UCSD-AML1 (cell line): ENCODE measurements at regions not wholly inside any gene's neighbourhood (a gene's known extent, or its start where the extent isn't known, plus 50 kb on each side); places are given as distances from the start of the nearest gene placed in this dataset.
A peak's percentile ranks its signal among the peaks of the same experiment; 100 is the strongest.

Experiments used
- DNase-seq: peaks from one replicate; lab custom pipeline; 2025; ENCODE audit not compliant: unreplicated experiment; lab: John Stamatoyannopoulos, UW

DNA sequence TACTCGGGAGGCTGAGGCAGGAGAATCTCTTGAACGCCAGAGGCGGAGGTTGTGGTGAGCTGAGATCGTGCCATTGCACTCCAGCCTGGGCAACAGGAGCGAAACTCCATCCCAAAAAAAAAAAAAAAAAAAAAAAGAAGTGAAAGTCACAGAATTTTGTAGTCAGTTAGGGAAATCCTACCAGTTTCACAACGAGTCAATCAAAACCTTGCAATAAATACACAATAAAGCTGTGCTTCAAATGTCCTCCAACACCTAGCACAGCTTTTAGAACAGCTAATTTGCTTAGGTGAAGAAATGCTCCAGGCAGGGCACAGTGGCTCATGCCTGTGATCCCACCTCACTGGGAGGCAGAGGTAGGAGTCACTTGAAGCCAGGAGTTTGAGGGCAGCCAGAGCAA lies 112.8 kb upstream of the ATF7IP start:
- DNase-seq: no peak

DNA sequence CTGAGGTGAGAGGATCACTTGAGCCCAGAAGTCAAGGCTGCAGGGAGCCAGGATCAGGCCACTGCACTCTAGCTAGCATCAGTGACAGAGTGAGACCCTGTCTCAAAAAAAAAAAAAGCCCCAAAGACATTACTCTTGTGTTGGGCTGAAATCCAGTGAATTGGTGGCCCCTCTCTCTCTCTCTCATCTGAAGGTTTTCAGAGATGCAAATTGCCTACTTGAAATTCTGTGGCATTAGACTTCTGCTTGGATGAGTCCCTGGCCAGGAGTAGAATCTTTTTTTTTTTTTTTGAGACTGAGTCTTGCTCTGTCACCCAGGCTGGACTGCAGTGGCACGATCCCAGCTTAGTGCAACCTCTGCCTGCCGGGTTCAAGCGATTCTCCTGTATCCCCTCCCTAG lies 112.0 kb upstream of the ATF7IP start:
- DNase-seq: no peak

DNA sequence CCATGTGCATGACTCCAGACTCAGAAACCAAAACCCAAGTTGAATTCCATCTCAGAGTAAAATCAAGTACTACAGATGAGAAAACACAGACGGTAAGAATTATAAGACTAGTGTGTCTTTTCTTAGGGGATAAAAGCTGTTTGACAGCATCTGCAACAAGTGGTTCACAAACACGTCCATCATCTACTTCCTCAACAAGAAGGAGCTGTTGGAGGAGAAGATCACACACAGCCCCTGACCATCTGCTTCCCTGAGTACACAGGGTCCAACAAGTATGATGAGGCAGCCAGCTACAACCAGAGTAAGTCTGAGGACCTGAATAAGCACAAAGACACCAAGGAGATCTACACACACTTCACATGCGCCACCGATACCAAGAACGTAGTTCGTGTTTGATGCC lies 110.7 kb upstream of the ATF7IP start:
- DNase-seq: peak; percentile 19

DNA sequence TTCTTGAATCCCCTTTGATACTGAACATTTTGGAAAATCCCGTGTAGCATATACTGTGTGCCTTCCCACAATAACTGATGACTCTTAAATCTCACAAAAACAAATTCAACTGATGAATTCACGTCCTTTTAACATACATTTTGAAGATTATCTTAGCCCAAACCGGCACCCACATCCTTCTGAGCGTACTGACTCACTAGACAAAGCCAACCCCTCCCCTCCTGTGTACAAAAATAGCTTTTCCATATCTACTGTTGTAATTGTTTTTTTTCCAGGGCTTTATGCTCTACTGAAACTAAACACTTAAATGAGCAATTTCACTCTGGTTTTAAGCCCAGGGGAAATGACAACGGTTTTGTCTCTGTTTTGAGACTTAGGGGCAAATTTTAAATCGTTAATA lies 109.4 kb upstream of the ATF7IP start:
- DNase-seq: peak; percentile 16

DNA sequence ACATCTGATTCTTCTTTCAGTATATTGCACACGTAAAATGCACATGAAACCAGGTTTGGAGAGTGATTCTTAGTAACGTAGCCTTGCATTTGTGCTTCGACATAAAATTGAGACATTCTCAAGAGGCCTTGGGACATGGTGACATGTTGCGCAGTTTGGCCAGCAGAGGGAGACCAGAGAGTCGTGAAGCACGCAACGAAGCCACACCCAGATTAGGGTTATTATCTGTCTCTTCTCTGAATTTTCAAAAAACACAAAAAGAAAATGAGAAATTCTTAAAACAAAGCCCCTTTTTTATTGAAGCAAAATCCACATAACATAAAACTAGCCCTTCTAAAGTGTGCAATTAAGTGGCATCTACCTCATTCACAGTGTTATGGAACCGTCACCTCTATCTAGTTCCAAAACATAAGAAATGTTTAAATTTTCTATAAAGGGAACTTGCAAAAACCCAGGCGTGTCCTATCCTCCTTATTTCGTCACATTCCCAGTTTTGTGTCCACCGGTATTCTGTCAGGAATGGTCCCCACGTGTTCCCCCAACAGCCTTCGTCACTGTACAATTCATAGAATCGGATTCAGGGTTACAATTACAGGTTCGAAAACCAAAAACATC lies 108.8 kb upstream of the ATF7IP start:
- DNase-seq: peak; percentile 67

DNA sequence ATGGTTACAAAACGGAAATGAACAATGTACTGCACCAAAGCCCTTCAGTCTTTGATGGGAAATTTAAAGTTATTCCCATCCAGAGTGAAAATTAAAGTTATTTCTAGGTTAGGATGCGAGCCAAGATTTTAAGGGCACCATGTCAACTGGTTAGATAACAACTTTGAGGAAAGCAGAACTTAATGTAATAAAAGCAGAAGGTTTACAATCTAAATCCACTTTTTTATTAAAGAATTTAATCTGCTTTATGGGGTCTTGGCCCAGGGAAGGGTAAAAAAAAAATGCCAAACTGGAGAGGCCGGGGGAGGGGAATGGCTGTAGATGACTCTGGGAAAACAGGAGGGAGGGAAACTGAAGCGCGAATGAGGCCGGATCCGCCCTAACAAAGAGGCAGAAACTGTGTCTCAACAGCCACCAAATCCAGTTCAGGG lies 108.2 kb upstream of the ATF7IP start:
- DNase-seq: no peak

DNA sequence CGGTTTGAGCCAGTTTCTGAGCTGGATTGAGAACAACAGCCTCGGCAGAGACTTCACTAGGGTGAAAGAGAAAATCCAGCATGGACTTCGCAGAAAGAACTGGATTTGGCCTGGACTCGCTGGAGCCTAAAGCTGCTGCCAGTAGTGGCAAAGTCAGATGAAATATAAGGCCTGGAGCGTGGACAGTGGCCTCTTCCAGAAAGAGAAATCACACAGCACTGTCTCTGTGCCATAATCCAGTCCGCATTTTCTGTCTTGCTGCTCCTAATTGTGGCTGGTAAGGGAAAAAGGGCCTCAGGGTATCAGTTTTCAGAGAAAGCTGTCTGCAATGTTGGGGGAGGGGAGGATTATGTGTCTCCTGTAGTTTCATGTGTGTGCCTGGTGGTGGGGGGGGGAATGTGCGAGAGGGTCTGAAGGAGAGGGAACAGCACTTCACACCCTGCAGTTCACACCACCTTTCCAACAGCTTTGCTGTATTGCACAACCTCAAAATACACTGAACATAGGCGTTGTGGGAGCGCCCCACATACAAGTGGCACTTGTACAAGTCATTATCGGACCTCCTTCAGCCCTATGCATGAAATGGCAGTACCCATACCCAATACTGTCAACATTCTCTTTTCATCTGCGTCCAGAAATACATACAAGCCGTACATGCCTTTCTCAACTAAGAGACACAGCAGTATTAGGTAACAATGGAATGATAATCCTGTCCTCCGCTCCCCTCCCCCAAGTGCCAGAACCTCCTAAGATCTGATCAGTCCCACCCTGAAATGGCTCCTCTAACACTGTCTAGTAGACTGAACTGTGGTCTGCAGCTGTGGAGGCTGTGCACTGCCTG lies 107.5 kb upstream of the ATF7IP start:
- peak; percentile 91 for DNase-seq

DNA sequence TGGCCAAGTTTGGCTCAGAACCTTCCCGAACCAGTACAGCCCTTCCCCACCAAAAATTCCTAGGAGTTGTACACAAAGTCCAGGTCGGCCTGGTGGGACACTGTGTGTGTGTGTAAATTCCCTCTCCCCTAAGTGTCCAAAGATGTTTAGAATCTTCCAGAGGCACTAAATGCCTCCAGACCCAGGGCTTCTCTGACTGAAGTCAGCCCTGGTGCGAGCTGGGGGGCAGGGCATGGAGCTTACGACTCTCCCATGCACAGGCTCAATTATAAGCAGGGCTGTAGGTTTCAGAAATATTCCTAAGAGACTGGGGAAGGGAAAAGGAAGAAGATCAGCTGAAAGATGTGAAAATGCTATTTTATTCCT lies 106.9 kb upstream of the ATF7IP start:
- no peak for DNase-seq

DNA sequence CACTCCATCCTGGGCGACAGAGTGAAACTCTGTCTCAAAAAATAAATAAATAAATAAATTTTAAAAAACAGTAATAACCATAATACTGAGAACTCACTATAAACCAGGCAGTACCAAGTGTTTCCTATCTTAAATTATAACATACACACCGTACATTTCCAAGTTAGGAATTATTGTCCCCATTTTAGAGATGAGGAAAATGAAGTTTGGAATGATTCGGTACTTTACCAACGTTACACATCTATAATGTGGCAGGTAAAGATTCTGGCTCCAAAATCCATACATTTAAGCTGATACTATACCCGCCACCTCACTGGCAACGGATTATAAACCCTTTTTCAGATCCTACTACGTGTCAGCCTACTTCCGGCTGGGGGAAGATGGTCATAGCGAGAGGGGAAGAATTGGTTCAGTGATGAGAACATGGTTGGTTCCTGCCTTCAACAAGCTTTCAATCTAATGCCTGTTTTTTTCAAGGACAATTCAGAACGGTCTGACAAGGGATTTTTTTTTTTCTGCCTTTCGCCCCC lies 105.9 kb upstream of the ATF7IP start:
- no peak for DNase-seq

DNA sequence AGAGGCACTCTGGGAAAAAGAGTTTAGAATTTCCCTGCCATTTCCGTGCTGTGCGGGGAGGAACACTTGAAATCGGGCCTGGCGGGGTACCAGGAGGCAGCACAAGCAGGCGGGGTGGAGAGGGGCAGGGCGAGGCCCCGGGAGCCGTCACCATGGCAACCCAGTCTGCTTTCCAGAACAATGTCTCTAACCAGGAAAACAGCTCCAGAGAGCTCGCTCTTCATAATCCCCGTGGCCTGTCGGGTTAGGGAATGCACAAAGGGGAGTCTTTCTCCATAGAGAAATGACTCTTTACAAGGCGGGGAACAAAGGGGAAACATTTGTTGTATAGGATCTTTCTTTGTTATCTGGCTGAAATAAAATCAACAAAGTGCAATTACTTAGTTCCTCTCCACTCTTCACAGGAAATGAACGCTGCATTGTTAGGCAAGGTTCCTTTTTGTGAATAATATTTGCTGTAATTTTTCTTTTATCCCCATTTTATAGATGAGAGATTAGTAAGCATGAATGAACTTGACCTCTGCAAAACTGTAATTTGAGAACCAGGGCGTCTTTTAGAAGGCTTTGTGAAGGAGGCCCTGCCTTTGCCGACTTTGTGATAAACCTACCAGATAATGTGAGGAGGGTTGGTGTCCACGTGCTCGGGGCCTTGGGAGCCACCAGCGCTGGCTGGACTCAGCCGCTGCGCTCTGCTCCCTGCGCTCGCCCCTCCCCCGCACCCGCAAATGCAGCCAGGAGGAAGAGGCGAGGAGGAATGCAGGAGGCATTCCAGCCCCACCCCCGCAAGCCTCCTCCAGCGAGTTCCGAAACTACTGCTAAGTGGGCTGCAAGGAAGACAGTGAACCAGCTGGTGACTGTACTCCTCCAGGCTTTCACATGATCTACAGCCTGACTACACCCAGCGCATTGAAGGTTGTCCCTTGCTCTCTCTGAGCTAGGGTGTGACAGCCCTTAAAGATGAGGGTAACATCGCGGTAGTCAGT lies 105.2 kb upstream of the ATF7IP start:
- DNase-seq: peak; percentile 24

DNA sequence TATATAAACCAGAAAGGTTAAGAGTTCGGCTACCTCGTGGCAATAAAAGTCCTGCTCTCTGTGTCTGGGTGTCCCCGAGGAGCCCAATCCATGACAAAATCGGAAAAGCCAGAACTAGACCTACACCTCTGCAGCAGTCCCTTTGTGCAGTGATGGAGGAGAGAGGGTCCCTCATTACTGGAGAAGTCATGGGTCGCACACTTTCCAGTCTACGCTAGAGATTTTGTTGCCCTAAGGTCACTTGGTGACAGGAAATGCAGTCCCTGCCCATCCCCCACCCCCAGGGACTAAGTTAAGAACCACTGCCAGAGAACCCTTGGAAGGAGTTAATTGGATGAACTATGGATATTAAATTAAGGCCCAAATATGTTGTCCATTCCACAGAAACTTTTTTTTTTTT lies 104.4 kb upstream of the ATF7IP start:
- DNase-seq: no peak

DNA sequence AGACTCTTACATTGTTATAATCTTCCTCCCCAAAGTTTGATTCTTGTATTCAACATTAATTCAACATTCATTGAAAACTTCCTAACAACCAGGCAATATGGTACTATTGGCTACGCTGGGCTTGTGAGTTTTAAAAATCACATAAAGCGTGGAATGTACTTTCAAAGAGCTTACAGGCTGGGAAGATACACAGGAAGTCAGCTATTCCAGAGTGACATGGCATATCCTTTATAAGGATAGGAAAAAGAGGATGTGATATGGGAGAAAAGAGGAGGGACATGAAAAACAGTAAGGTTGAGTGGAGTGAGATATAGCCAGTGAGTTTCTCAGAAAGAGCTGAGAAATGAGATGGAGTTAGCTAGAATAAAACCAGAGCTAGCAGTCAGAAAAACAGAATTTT lies 103.6 kb upstream of the ATF7IP start:
- DNase-seq: no peak

DNA sequence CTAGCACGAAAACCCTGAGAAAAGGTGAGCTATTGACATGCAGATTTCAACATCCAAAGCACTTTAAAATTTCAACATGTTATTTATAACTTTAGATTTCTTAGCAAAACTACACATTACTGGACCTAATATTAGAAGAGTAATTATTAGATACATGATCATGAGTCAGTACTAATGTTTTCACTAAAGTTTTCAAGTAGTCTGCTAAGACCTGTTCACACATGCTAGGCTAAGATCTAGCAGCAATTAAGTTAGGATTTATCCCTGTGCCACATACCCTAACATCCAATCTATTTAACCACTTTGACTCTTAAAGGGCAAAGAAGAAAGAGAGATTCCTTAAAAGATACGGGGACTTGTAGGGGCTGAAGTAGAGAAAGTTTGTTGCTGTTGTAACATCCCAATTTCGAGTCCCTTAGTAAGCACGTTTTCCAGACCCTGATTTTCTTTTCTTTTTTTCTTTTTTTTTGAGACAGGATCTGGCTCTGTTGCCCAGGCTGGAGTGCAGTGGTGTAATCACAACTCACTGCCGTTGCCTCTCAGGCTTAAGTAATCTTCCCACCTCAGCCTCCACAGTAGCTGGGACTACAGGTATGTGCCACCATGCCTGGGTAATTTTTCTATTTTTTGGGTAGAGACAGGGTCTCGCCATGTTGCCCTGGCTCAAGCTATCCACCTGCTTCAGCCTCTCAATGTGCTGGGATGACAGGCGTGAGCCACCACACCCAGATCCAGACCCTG lies 102.5 kb upstream of the ATF7IP start:
- no peak for DNase-seq

DNA sequence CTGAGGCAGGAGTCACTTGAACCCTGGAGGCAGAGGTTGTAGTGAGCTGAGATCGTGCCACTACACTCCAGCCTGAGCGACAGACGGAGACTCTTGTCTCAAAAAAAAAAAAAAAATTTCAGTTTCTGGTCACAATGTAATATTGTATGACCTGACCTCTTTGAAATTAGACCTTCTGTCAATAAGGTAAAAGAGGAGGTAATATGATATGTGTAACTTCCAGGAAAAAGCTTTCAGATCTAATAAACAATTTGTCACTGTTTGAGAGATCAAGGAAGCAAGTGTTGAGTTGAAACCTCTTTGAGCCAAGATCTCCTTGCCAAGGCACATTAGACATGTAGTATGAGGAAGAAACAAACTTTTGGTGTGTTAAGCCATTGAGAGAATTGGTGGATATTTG lies 101.7 kb upstream of the ATF7IP start:
- no peak for DNase-seq

DNA sequence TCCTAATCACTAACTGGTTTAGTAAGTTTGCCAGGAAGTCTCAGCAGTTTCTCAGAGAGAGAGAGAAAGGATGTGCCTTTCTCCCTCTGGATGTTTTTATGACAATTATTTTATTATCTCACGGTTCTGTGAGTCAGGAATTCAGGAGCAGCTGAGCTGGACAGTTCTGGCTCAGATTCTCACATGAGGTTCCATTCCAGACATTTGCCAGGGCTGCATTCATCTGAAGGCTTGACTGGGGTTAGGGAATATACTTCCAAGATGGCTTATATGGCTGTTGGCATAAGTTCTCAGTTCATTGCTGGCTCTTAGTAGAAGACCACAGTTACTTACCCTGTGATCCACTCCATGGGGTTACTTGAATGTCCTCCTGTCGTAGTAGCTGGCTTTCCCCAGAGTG lies 101.2 kb upstream of the ATF7IP start:
- no peak for DNase-seq

DNA sequence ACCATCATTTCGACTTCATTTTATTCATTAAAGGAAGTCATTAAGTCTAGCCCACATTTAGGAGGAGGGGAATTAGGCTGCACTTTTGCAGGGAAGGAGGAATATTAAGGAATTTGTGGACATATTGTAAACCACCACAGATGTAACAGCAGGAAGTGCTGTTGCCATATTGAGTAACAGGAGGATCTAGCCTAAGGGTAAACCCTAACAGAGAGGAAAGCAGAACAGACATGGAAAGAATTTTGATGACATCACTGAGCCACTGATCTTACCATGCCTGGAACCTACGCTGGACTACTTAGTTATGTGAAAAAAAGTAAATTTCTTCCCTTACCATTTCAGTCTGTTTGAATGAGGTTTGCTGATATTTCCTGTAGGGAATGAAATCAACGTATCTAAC lies 100.7 kb upstream of the ATF7IP start:
- no peak for DNase-seq

DNA sequence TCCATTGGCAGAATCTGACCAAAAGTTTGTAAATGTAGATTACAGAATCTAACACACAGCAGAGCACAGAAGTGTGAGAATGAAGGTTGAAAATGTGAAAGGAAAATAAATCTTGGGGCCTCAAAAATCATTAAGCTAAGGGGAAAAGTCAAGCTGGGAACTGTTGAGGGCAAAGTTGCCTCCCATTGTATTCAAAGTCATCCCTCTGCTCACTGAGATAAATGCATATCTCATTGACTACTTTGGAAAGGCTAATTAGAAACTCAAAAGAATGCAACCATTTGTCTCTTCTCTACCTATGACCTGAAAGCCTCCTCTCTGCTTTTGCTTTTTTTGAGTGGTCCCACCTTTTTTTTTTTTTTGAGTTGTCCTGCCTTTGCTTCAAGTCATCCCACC lies 97.4 kb upstream of the ATF7IP start:
- DNase-seq: no peak

DNA sequence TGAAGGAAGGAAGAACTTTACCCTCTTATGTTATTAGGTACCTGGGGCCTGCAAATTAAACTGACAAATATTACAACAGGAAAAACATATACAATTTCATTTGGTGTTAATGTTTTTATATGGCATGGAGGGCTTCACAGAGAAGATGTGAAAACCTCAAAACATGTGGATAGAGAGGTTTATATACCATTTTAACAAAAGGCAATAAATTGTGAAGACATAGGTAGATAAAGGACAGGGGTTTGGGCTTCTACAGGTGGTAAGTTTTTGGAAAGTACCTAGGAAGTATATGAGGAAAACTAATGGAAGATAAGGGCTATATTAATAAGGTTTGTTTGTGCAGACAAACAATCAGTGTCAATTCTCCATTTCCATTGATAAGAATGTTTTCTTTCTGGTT lies 95.1 kb upstream of the ATF7IP start:
- no peak for DNase-seq

DNA sequence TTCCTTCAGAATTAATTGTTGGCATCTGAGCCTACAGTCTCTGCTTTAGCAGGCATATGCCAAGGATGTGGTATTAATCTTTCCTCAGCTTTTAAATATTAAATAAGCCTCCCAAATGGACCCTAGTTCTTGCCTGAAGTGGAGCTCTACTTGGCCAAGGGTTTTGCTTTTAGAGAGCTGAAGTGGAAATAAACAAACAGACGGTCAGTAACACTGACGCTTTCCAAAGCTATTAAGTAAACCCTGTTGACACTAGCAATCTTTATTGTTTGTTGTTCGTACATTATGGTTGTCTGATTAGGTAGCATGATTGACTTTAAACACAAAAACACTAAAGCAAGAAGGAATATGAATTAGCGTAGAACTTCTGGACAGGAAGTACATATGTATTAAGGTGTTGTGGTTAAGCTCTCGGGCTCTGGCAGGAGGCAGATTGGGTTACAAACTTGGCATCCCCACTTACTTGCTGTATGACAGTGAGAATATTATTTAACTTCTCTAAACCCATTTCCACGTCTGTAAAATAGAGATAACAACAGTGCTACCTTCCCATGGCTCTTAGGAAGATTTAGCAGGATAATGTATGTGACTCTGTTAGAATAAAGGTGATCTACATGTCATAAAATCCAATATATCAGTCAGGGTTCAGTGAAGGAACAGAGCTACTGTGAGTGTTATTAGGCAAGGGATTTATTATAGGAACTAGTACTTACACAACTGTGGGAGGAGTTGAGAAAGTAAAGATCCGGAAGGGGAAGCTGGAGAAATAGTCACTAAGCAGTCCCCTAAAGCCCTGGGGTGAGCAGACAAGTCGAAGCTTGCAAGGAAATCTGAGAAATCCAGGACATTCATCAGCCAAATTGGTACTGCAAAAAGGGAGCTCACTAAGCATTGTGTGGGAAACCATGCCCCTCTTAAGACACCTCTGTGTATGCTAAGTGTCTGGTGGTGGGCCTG lies 92.2 kb upstream of the ATF7IP start:
- peak; percentile 27 for DNase-seq

DNA sequence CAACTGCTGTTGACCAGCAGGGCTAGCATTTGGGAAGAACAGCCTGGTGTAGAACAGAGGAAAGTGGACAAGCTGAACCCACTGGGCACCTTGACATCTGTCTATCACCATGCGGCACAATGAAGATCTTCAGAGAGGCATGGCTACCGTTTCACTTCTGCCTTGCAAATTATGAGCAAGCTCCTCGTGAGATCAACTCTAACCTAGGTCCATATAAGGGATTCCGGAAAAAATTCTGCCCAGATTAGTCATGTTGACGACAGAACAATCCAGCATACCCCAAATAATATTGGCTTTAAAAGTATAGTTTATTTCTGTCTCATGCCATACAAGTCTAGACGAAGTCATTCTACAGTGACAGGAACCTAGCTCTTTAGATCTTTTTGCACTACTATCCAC lies 91.6 kb upstream of the ATF7IP start:
- DNase-seq: no peak
